ENCODE measurements at regions not wholly inside any gene's neighbourhood (a gene's known extent, or its start where the extent isn't known, plus 50 kb on each side); places are given as distances from the start of the nearest gene placed in this dataset.
"Not testable (repeated sequence)": the region's sequence is repeated elsewhere in the genome, so short reads cannot be mapped to it uniquely, and the experiment has no call there.

- DNase-seq, result no peak
These were observed 390.9 kb upstream of the SGCG start for GRCh38 chr13:22789916-22790315.

DNA sequence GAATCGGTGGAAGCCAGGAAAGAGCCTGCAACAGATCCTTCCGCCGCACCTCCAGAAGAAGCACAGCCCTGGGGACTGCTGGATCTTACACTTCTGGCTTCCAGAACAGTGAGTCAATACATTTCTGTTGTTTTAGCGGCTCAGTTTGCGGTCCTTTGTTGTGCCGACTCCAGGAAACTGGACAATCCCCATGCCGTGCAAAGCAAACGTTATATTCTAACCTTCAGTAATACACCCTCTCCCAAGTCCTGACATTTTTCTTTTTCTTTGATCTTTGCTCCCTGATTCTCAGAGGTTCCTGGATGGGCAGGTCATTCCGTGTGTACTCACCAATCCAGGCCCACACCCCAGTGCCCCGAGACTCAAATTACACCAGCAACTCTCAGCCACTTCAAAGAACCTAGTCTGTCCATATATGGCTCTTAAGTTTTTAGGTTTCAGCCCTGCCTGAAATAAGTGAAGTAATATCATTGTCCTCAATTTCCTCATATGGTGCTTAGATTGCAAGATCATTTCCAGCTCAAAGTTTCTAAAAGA lies 387.1 kb upstream of the SGCG start:
- no peak for DNase-seq

- peak; percentile 5 for DNase-seq
These were observed 380.0 kb upstream of the SGCG start for GRCh38 chr13:22800526-22801401.

GRCh38 chr13:22801402-22802003 lies 379.3 kb upstream of the SGCG start:
- DNase-seq, result no peak

GRCh38 chr13:22812793-22813192 lies 368.0 kb upstream of the SGCG start:
- DNase-seq, result no peak

GRCh38 chr13:22813531-22814377 lies 367.0 kb upstream of the SGCG start:
- DNase-seq, result not testable (repeated sequence)

DNA sequence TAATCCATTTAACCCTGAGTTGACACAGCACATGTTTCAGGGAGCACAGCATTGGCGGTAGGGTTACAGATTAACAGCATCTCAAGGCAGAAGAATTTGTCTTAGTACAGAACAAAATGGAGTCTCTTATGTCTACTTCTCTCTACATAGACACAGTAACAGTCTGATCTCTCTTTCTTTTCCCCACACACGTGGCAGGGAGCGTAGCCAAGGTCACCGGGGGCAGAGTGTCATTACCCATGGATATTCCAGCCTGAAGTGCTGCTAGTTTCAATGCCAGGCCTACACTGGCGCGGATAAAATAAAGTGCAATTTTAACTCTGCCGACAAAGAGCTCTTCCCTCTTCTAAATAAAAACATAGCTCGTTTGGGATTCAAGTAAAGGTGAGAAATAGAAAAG lies 366.3 kb upstream of the SGCG start:
- not testable (repeated sequence) for DNase-seq

DNA sequence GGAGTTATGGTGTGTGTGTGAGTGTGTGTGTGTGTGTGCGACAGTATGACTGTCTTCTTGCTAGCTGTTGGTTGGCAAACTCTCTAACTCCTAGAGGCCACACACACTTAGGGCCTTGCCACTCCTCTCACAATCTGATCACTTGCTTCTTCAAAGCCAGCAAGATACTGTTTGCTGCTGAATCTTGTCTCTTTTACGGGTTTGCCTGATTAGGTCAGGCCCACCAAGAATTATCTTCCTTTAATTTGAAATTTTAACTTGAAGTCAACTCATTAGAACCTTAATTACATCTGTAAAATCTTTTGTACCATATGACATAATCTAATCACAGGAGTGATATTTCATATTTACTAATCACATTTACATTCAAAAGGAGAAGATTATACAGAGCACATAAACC lies 359.2 kb upstream of the SGCG start:
- DNase-seq, result no peak

DNA sequence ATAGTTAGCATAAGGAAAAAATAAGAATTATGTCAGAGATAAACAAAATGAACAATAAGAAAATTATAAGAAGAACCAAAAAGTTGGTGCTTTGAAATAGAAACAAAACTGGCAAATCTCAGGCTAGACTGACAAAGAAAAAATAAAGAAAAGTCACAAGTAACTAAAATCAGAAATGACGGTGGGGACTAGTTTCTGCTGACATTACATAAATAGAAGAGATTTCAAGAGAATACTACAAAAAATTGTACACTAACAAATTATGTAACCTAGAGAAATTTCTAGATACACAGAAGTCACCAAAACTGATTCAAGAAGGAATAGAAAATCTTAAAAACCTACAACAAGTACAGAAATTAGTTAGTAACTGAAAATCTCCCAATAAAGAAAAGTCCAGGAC lies 355.6 kb upstream of the SGCG start:
- DNase-seq, result no peak

DNA sequence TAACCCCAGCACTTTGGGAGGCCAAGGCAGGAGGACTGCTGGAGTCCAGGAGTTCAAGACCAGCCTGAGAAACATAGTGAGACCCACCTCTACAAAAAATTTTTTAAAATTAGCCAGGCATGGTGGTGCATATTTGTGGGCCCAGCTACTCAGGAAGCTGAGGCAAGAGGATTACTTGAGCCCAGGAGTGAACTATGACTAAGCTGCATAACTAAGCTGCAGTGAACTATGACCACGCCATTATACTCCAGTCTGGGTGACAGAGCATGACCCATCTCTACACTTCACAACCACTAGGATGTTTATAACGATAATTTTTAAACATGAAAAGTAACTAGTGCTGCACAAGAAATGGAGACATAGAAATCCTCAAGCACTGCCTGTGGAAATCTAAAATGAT lies 352.7 kb upstream of the SGCG start:
- DNase-seq, result no peak

- DNase-seq, result no peak
These were observed 344.3 kb upstream of the SGCG start for GRCh38 chr13:22836475-22836874.

GRCh38 chr13:22837980-22838647 lies 342.7 kb upstream of the SGCG start:
- DNase-seq, result no peak

DNA sequence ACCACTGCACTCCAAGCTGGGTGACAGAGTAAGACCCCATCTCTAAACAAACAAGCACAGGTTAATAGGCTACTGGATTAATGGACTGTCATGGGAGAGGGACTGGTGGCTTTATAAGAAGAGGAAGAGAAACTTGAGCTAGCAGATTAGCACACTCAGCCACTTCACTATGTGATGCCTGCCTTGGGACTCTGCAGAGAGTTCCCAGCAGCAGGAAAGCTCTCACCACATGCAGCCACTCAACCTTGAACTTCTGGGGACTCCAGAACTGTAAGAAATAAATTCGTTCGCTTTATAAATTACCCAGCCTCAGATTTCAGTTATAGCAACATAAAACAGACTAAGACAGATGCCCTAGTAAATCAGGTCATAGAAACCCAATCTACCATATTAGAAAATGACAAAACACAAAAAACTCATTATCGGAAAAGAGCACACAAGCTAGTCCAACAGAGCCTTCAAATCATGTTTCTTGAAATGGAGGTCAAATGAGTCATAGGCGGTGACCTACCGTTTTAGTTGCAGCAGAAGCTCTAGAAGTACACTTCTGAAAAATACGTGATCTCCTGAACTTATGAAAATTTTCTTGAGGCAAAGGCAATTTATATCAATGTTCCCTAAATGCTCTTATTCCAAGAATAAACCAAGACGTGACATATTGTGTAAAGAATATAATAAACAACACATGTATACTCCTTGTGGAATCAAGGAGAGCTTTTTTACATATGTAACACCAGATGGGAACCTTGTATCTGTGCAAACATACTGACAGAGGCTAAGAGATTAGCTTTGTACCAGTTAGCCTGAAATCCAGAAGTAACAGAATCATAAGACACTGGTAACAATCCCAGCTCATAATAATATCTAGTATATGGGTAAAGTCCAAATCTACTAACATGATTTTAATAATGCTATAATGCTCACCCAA lies 340.9 kb upstream of the SGCG start:
- DNase-seq, result no peak

DNA sequence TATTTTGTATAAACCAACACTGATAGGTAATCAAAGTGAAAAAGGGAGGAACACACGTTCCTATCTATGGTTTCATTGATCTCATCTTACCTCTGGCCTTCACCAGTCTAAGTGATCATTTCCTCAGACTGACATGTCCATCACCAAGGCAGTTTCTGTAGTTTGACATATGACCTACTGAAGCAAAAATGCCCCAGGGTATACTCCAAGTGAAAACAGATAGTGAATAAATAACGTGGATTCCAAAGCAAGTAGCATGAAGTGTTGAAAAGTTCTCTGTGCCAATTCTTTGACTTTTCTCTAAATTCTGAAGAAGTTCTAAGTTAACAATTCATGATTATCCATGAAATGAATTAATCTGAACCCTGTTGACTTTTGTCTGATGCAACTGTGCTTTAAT lies 334.2 kb upstream of the SGCG start:
- no peak for DNase-seq

DNA sequence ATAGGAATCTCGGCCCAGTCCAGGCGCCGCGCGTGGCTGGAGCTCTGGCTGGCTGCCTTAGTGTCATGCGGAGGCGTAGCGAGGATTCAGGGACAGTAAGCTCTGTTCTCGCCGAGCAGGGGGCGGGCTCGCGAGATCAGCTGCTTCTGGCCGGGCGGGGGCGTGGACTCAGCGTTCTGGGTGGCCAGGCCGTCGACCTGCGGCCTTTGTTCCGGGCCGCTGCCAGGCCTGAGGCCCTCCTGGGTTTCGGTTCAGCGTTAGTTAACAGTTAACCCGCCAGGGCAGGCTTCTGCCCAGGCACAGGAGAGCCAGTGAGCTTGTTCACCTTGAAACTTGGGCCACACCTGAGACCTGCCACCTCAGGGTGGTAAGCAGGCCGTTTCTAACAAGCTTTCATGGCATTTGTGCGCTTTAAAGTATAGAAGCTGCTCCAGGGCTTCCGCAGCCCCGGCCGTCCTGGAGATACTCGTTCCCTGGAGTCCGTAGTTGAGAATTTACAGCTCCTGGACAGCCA lies 332.2 kb upstream of the SGCG start:
- no peak for DNase-seq

- DNase-seq, result no peak
These were observed 324.9 kb upstream of the SGCG start for GRCh38 chr13:22855926-22856325.

DNA sequence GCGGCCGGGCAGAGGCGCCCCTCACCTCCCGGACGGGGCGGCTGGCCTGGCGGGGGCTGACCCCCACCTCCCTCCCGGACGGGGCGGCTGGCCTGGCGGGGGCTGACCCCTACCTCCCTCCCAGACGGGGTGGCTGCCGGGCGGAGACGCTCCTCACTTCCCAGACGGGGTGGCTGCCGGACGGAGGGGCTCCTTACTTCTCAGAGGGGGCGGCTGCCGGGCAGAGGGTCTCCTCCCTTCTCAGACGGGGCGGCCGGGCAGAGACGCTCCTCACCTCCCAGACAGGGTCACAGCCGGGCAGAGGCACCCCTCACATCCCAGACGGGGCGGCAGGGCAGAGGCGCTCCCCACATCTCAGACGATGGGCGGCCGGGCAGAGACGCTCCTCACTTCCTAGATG lies 321.8 kb upstream of the SGCG start:
- DNase-seq, result not testable (repeated sequence)

- not testable (repeated sequence) for DNase-seq
These were observed 321.4 kb upstream of the SGCG start for GRCh38 chr13:22859411-22859810.

GRCh38 chr13:22861958-22862466 lies 318.8 kb upstream of the SGCG start:
- DNase-seq, result no peak

GRCh38 chr13:22862478-22862877 lies 318.3 kb upstream of the SGCG start:
- DNase-seq, result no peak

- no peak for DNase-seq
These were observed 314.6 kb upstream of the SGCG start for GRCh38 chr13:22866221-22866620.
